GM12875 (cell line): ENCODE measurements at regions not wholly inside any gene's neighbourhood (a gene's known extent, or its start where the extent isn't known, plus 50 kb on each side); places are given as distances from the start of the nearest gene placed in this dataset.

Source experiments
- H3K4me3 ChIP-seq: one replicate; pipeline ENCODE4 v1.5.1; 2011; ENCODE audit warnings: low read depth, low read length, control low read depth
- TF ChIP-seq, protein P1 (sequence below): IDR thresholded peaks from 2 replicates; pipeline ENCODE4 v1.5.1; 2011; ENCODE audit warnings: low read depth, mild to moderate bottlenecking, control low read depth, inconsistent platforms, low read length, moderate library complexity, borderline replicate concordance; ENCODE audit not compliant: insufficient read depth

DNA sequence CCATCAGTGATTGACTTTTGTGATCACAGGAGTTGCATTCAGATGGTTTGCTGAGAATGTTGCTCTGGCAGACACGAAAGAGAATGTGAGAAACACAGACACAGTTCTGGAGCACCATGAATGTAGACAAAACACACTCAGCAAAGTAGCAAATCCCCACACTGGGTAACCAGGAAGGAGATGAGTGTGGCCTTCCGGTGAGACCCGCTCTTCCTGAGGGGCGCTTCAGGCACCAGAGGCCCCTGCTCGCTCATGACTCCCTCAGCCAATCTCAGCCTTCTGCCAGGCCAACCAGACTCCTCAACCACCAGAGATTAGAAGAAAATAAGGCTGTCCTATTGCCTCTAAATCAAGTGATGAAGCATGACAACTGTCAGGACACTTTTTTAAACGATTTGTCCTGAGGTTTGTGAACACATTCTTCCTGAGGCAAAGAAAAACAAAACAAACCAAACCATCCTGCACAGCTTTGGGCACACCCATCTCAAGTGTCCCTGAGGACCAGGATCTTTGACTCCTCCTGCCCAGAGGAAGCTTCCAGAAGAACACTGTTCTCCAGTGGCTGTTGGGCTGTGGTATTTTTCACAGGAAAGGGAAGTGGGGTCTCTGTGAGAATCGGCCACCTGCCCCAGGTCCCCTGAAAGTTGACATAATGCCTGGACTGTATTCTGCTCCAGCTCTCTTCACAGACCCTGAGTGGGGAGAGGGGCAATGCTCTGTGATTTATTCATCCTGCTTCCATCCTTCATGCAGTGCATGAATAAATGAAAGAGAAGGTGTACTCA, 152.8 kb downstream of the BCL11A start:
- H3K4me3 ChIP-seq = no peak overlapping the region
- TF ChIP-seq, protein P1, sequence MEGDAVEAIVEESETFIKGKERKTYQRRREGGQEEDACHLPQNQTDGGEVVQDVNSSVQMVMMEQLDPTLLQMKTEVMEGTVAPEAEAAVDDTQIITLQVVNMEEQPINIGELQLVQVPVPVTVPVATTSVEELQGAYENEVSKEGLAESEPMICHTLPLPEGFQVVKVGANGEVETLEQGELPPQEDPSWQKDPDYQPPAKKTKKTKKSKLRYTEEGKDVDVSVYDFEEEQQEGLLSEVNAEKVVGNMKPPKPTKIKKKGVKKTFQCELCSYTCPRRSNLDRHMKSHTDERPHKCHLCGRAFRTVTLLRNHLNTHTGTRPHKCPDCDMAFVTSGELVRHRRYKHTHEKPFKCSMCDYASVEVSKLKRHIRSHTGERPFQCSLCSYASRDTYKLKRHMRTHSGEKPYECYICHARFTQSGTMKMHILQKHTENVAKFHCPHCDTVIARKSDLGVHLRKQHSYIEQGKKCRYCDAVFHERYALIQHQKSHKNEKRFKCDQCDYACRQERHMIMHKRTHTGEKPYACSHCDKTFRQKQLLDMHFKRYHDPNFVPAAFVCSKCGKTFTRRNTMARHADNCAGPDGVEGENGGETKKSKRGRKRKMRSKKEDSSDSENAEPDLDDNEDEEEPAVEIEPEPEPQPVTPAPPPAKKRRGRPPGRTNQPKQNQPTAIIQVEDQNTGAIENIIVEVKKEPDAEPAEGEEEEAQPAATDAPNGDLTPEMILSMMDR = no peak

DNA sequence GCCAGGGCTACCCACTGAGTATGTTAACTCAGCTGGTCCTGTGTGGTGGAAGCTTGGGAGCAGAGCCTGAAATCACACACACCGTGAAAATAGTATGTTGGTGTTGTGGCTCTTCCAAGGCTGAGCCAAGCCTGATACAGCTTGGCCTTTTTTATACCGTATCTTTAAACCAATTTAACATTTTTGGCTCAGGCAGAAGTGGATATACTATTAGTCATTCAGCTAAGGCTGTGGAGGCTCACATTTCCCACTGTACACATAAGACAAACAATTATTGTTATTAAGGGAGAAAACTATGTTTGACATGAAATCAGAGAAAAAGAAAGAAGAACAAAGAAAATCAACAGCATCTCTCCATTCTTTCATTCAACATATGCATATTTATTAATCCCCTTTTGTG, 159.0 kb downstream of the BCL11A start:
- TF ChIP-seq, protein P1 = no peak

DNA sequence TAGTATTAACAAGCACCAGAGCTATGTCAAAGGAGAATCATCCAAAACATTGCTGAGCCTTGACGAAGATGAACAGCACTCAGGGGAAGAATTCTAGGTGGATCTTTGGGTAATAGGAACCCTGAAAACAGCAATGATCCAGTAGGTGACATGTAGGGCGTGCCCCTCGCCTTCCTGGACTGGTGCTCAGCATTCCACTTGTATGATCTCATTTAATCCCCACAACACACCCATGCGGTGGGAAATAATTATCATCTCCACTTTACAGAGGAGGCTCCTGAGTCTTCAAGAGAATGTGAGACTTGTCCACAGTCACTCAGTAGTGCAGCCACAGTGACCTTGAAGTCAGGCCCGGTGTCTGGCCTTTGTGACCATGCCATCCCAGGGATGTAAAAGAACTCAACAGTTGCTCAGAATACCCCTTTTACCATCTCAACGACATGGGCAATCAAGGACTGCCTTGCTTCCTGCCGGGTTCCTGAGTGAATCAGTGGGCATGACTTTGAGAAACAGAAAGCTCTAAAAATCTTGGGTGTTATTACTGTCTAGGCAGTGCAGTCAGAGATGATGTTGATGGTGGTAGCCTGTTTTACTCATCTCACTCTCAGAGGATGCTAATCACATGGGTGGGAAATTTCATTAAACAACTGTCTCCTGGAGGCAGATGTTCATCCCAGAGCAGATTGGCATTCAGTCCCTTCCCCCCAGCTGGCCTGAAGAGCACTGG, 161.6 kb downstream of the BCL11A start:
- no peak overlapping the region for H3K4me3 ChIP-seq
- TF ChIP-seq, protein P1 = no peak

More for the DNA sequence above, 159.0 kb downstream of the BCL11A start:
- H3K4me3 ChIP-seq = no peak overlapping the region

DNA sequence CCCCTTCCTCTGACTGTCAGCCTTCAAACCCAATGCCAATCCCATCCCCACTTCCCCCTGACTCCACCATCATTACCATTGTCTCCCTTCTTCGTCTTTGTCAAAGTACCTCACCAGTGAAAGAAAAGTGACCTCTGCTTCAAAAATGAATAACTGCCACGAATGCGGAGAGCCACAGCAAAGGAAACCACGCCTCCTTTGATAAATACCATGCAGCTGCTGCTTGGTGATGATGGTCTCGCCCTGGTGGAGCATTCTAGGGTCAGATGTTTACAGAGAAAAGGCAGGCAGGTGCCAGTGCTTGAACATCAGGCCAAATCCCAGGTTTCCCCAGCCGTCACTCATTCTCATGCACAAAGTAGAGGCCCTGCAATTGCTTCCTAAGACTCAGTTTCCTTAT, 162.2 kb downstream of the BCL11A start:
- no peak overlapping the region for H3K4me3 ChIP-seq
- TF ChIP-seq, protein P1 = no peak

DNA sequence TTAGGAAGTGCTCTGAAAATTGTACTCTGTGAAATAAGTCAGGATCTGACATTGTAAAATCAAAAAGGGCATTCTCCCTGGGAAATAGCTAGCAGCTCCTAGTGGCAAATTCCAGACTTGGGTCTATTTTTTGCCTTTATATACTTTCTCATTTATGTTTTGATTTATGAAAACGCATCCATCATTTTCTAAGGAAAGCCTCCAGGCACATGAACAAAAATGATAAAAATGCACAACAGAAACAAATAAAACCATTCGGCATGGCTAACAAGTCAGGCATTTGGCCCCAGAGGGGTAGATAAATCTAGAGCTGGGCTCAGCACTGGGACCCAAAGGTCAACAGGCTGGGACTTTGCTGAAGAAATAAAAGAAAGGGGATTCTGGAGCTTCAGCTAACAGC, 167.0 kb downstream of the BCL11A start:
- H3K4me3 ChIP-seq = no peak overlapping the region
- TF ChIP-seq, protein P1 = no peak

DNA sequence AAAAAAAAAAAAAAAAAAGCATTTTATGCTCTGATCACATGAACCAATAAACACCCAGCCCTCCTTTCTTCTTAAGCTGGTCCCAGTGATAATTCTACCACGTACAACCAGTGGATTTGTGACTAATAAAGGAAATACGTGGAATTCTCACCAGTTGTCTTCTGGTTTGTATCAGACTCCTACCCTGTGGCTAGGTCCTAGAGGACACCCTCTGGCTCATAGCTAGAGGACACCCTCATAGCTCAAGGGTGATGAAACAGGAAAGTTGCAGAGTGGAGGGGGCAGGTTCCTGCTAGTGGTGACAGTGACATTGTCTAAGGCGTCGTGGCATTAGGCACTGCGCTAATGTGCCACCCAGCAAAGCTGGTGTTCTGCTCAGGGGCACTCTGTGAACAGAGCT, 167.8 kb downstream of the BCL11A start:
- H3K4me3 ChIP-seq = no peak overlapping the region
- TF ChIP-seq, protein P1 = no peak
